GM23338 (cell line): ENCODE measurements at regions not wholly inside any gene's neighbourhood (a gene's known extent, or its start where the extent isn't known, plus 50 kb on each side); places are given as distances from the start of the nearest gene placed in this dataset.
A peak's percentile ranks its signal among the peaks of the same experiment; 100 is the strongest.

Experiments
- ATAC-seq: fragments of 200-7000 bp; cut with Tn5 transposase; 3 replicates; pipeline ENCODE4 v1.9.1; 2020
- DNase-seq: peaks from one replicate; pipeline ENCODE4 v3.0.0-alpha.2; 2015; ENCODE audit warnings: low spot score
- H2AFZ ChIP-seq: fragments of 200-600 bp; sonication (generic); 2 replicates; pipeline ENCODE4 v1.8.0; 2016; ENCODE audit warnings: antibody characterized with exemption, mild to moderate bottlenecking, moderate library complexity
- H3F3A ChIP-seq: fragments of 200-600 bp; sonication (generic); replicated peaks from 2 replicates; pipeline ENCODE4 v1.8.0; 2017; ENCODE audit warnings: antibody characterized with exemption, mixed run types, low read depth
- H3K27ac ChIP-seq: fragments of 200-600 bp; sonication (generic); 2 replicates; pipeline ENCODE4 v1.6.1; 2016; ENCODE audit warnings: low read depth
- H3K27me3 ChIP-seq: fragments of 200-600 bp; sonication (generic); 2 replicates; pipeline ENCODE4 v1.8.0; 2016; ENCODE audit warnings: mild to moderate bottlenecking, mixed run types, moderate library complexity; ENCODE audit not compliant: insufficient read depth
- H3K36me3 ChIP-seq: fragments of 200-600 bp; sonication (generic); 2 replicates; pipeline ENCODE4 v1.8.0; 2016; ENCODE audit warnings: mild to moderate bottlenecking; ENCODE audit not compliant: insufficient read depth
- H3K4me1 ChIP-seq: fragments of 200-600 bp; sonication (generic); 2 replicates; pipeline ENCODE4 v1.8.0; 2016; ENCODE audit warnings: mild to moderate bottlenecking, moderate library complexity; ENCODE audit not compliant: insufficient read depth
- H3K4me2 ChIP-seq: fragments of 200-600 bp; sonication (generic); 2 replicates; pipeline ENCODE4 v1.7.1; 2017; ENCODE audit warnings: mixed run types
- H3K4me3 ChIP-seq: fragments of 200-600 bp; sonication (generic); 2 replicates; pipeline ENCODE4 v1.6.1; 2016; ENCODE audit warnings: mixed run types
- H3K79me2 ChIP-seq: fragments of 200-600 bp; sonication (generic); replicated peaks from 2 replicates; pipeline ENCODE4 v1.8.0; 2017; ENCODE audit warnings: mild to moderate bottlenecking; ENCODE audit not compliant: insufficient read depth
- H3K9me2 ChIP-seq: fragments of 200-600 bp; sonication (generic); 2 replicates; pipeline ENCODE4 v1.8.0; 2017; ENCODE audit not compliant: insufficient read depth
- H4K20me1 ChIP-seq: fragments of 200-600 bp; sonication (generic); replicated peaks from 2 replicates; pipeline ENCODE4 v1.8.0; 2017; ENCODE audit warnings: mild to moderate bottlenecking; ENCODE audit not compliant: insufficient read depth
- H3K27ac Mint-ChIP-seq: 2 replicates; pipeline ENCODE4 v1.8.0; 2020; ENCODE audit warnings: inconsistent platforms, mild to moderate bottlenecking, moderate library complexity, mixed read lengths
- H3K27me3 Mint-ChIP-seq: 3 replicates; pipeline ENCODE4 v1.8.0; 2022; ENCODE audit warnings: low read depth, mild to moderate bottlenecking, moderate library complexity, mixed read lengths, inconsistent platforms; ENCODE audit not compliant: insufficient read depth, poor library complexity
- H3K36me3 Mint-ChIP-seq: 3 replicates; pipeline ENCODE4 v1.8.0; 2021; ENCODE audit warnings: low read depth, mild to moderate bottlenecking, inconsistent platforms, moderate library complexity, mixed read lengths
- H3K4me1 Mint-ChIP-seq: 3 replicates; pipeline ENCODE4 v1.8.0; 2020; ENCODE audit warnings: mild to moderate bottlenecking, inconsistent platforms, mixed read lengths
- H3K4me3 Mint-ChIP-seq: 3 replicates; pipeline ENCODE4 v1.8.0; 2021; ENCODE audit warnings: moderate library complexity, mild to moderate bottlenecking, inconsistent platforms, mixed read lengths
- H3K9me3 Mint-ChIP-seq: 3 replicates; pipeline ENCODE4 v1.8.0; 2020; ENCODE audit warnings: moderate library complexity, mild to moderate bottlenecking, inconsistent platforms, mixed read lengths
- CREB1 ChIP-seq: fragments of 250-450 bp; sonication (Bioruptor Pico); IDR thresholded peaks from 2 replicates; pipeline ENCODE4 v1.5.0; 2020; ENCODE audit warnings: low read depth, mild to moderate bottlenecking, moderate library complexity
- CTCF ChIP-seq, 2 experiments: fragments of 200-600 bp in 1 of 2; sonication (generic) in 1 of 2; conservative IDR thresholded peaks; 2 replicates each; pipeline versions ENCODE4 v1.5.1 to v1.6.1; 2016 to 2017; ENCODE audit warnings: antibody characterized with exemption in 2 of 2, low read depth in 2 of 2, mild to moderate bottlenecking in 2 of 2, moderate library complexity in 1 of 2
- ETS1 ChIP-seq: IDR thresholded peaks from 2 replicates; pipeline ENCODE4 v1.6.1; 2016; ENCODE audit warnings: antibody characterized with exemption
- EZH2 ChIP-seq: fragments of 200-600 bp; sonication (generic); IDR thresholded peaks from one replicate; pipeline ENCODE4 v1.8.0; 2017; ENCODE audit warnings: antibody characterized with exemption, mild to moderate bottlenecking, low read depth; ENCODE audit not compliant: unreplicated experiment
- EZH2phosphoT487 ChIP-seq: fragments of 200-600 bp; sonication (generic); IDR thresholded peaks from one replicate; pipeline ENCODE4 v1.8.1; 2018; ENCODE audit warnings: antibody characterized with exemption; ENCODE audit not compliant: unreplicated experiment
- JUNB ChIP-seq: IDR thresholded peaks from one replicate; pipeline ENCODE4 v1.6.1; 2016; ENCODE audit warnings: antibody characterized with exemption; ENCODE audit not compliant: unreplicated experiment
- NANOG ChIP-seq: IDR thresholded peaks from 2 replicates; pipeline ENCODE4 v1.6.1; 2016; ENCODE audit warnings: antibody characterized with exemption, borderline replicate concordance
- POLR2AphosphoS5 ChIP-seq: IDR thresholded peaks from 2 replicates; pipeline ENCODE4 v1.6.1; 2016; ENCODE audit warnings: antibody characterized with exemption, low read depth
- STAT1 ChIP-seq: IDR thresholded peaks from one replicate; pipeline ENCODE4 v1.6.1; 2016; ENCODE audit warnings: antibody characterized with exemption; ENCODE audit not compliant: unreplicated experiment
- ZNF114 ChIP-seq: fragments of 250-450 bp; sonication (Bioruptor Pico); IDR thresholded peaks from 2 replicates; pipeline ENCODE4 v1.5.0; 2020; ENCODE audit warnings: mild to moderate bottlenecking, moderate library complexity
- ZNF331 ChIP-seq: fragments of 250-450 bp; sonication (Bioruptor Pico); IDR thresholded peaks from 2 replicates; pipeline ENCODE4 v1.5.0; 2020; ENCODE audit warnings: low read depth, mild to moderate bottlenecking, moderate library complexity
- ZNF462 ChIP-seq: fragments of 250-450 bp; sonication (Bioruptor Pico); IDR thresholded peaks from 2 replicates; pipeline ENCODE4 v1.5.0; 2020; ENCODE audit warnings: mild to moderate bottlenecking, moderate library complexity
- TF ChIP-seq, protein P1 (sequence below): IDR thresholded peaks from one replicate; pipeline ENCODE4 v1.6.1; 2018; ENCODE audit warnings: antibody characterized with exemption; ENCODE audit not compliant: unreplicated experiment

DNA sequence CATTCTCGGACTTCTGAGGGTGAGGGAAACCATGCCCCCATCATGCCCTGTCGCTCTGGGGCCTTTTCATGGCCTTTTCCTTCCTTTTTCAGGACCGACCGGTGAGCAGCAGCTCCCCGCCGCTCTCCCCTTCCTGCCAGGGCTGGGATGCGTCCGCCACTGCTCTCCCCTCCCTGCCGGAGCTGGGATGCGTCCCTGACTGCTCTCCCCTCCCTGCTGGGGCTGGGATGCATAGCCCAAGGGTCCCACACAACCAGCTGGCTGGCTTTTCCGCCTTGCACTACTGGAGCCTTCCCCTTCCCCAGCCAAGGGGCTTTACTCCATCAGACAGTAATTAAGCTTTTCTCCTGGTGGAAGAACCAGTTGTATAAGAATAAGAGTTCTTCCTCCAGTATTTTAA lies 129.7 kb upstream of the COBL start:
- H3K4me2 ChIP-seq, result peak overlapping the region; percentile 67
- H3K4me3 ChIP-seq, result no peak overlapping the region
- H4K20me1 ChIP-seq, result no peaks in the 10 kb centered on the region
- Mint-ChIP-seq H3K9me3 (peaks cover 30% of the 10 kb centered on the region), H3K36me3 (peaks cover 22% of the 10 kb centered on the region), H3K27ac (peak overlapping the region; percentile 57; the same call in 1 of the 2 replicates), H3K4me1 (peaks cover 24% of the 10 kb centered on the region), H3K4me3 (peak overlapping the region; percentile 6; the same call in 1 of the 3 replicates), H3K27me3 (peaks cover 3% of the 10 kb centered on the region)
- H2AFZ ChIP-seq, result peak overlapping the region; percentile 97
- no peaks in the 10 kb centered on the region for H3K27me3 ChIP-seq
- H3K79me2 ChIP-seq, result no peaks in the 10 kb centered on the region
- H3F3A ChIP-seq, result 0 out of 2 replicates have a peak, but pooled peaks cover 3% of the 10 kb centered on the region
- peak; percentile 90 for ATAC-seq
- TF ChIP-seq CREB1 (CRISPR knock-in tag) (no peak), ZNF462 (no peak), EZH2 (no peak), ETS1 (no peak), ZNF331 (CRISPR knock-in tag) (no peak), POLR2AphosphoS5 (no peak), ZNF114 (CRISPR knock-in tag) (no peak), CTCF (conservative IDR thresholded peaks at IDR 0.05; ENCODE audit: low read depth in 2 of 2) (no peak), STAT1 (no peak), NANOG (no peak), JUNB (no peak), EZH2phosphoT487 (no peak)
- TF ChIP-seq, protein P1, sequence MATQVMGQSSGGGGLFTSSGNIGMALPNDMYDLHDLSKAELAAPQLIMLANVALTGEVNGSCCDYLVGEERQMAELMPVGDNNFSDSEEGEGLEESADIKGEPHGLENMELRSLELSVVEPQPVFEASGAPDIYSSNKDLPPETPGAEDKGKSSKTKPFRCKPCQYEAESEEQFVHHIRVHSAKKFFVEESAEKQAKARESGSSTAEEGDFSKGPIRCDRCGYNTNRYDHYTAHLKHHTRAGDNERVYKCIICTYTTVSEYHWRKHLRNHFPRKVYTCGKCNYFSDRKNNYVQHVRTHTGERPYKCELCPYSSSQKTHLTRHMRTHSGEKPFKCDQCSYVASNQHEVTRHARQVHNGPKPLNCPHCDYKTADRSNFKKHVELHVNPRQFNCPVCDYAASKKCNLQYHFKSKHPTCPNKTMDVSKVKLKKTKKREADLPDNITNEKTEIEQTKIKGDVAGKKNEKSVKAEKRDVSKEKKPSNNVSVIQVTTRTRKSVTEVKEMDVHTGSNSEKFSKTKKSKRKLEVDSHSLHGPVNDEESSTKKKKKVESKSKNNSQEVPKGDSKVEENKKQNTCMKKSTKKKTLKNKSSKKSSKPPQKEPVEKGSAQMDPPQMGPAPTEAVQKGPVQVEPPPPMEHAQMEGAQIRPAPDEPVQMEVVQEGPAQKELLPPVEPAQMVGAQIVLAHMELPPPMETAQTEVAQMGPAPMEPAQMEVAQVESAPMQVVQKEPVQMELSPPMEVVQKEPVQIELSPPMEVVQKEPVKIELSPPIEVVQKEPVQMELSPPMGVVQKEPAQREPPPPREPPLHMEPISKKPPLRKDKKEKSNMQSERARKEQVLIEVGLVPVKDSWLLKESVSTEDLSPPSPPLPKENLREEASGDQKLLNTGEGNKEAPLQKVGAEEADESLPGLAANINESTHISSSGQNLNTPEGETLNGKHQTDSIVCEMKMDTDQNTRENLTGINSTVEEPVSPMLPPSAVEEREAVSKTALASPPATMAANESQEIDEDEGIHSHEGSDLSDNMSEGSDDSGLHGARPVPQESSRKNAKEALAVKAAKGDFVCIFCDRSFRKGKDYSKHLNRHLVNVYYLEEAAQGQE, result no peak
- DNase-seq, result peak; percentile 39
- no peak overlapping the region for H3K27ac ChIP-seq
- H3K9me2 ChIP-seq, result 0 out of 2 replicates have a peak, but pooled peaks cover 13% of the 10 kb centered on the region
- H3K4me1 ChIP-seq, result peaks cover 29% of the 10 kb centered on the region
- H3K36me3 ChIP-seq, result peaks cover 12% of the 10 kb centered on the region
